SK-N-SH (cell line): ENCODE measurements at regions not wholly inside any gene's neighbourhood (a gene's known extent, or its start where the extent isn't known, plus 50 kb on each side); places are given as distances from the start of the nearest gene placed in this dataset.

Experiments
- CTCF ChIA-PET: fragments of 300-600, 350-600 bp; formaldehyde crosslinking; extraction: SDS; loops from one replicate; lab custom pipeline; 2021; lab: Yijun Ruan, JAX
- POLR2A ChIA-PET: fragments of 350-600 bp; sonication (Branson Sonifier 250); formaldehyde crosslinking; extraction: SDS; loops from one replicate; lab custom pipeline; 2020; ENCODE audit warnings: antibody characterized with exemption, inconsistent platforms; lab: Yijun Ruan, JAX
- DNase-seq: peaks from one replicate; pipeline ENCODE4 v3.0.0; 2012
- H2AFZ ChIP-seq: fragments of 200-600 bp; sonication (generic); 2 replicates; pipeline ENCODE4 v1.8.1; 2016; ENCODE audit warnings: antibody characterized with exemption, mild to moderate bottlenecking, low read depth
- H3F3A ChIP-seq: fragments of 200-600 bp; sonication (generic); replicated peaks from 2 replicates; pipeline ENCODE3; 2016; ENCODE audit warnings: antibody characterized with exemption, mild to moderate bottlenecking; ENCODE audit not compliant: insufficient read depth
- H3K27ac ChIP-seq, 2 experiments: fragments of 200-500 bp in 1 of 2; fragments of 200-600 bp in 1 of 2; sonication (Bioruptor generic) in 1 of 2; sonication (generic), shearing (Covaris generic) in 1 of 2; 2 replicates each; pipeline versions ENCODE4 v1.5.1 to v1.6.1; 2014 to 2016; ENCODE audit warnings: low read depth in 2 of 2, inconsistent platforms in 1 of 2, low read length in 1 of 2, mild to moderate bottlenecking in 1 of 2, mixed read lengths in 1 of 2
- H3K27me3 ChIP-seq: fragments of 200-600 bp; sonication (generic), shearing (Covaris generic); 2 replicates; pipeline ENCODE4 v1.6.1; 2016; ENCODE audit warnings: mixed run types; ENCODE audit not compliant: insufficient read depth
- H3K36me3 ChIP-seq, 2 experiments: fragments of 200-500 bp in 1 of 2; fragments of 200-600 bp in 1 of 2; sonication (Bioruptor generic) in 1 of 2; sonication (generic) in 1 of 2; replicated peaks in 1 of 2; 2 replicates each; pipeline versions ENCODE3 to v1.5.1; 2014 to 2016; ENCODE audit warnings: low read length in 1 of 2, mild to moderate bottlenecking in 1 of 2; ENCODE audit not compliant: insufficient read depth in 2 of 2, control insufficient read depth in 1 of 2
- H3K4me1 ChIP-seq, 2 experiments: fragments of 200-500 bp in 1 of 2; fragments of 200-600 bp in 1 of 2; sonication (Bioruptor generic) in 1 of 2; sonication (generic), shearing (Covaris generic) in 1 of 2; 2 replicates each; pipeline versions ENCODE4 v1.5.1 to v1.6.1; 2014 to 2016; ENCODE audit warnings: low read depth in 1 of 2, low read length in 1 of 2, mixed run types in 1 of 2; ENCODE audit not compliant: insufficient read depth in 2 of 2, control insufficient read depth in 1 of 2
- H3K4me2 ChIP-seq: fragments of 200-600 bp; sonication (generic), shearing (Covaris generic); 2 replicates; pipeline ENCODE4 v1.6.1; 2017; ENCODE audit warnings: mixed run types
- H3K4me3 ChIP-seq, 2 experiments: fragments of 200-500 bp in 1 of 2; fragments of 200-600 bp in 1 of 2; sonication (Bioruptor generic) in 1 of 2; sonication (generic), shearing (Covaris generic) in 1 of 2; 2 replicates each; pipeline versions ENCODE4 v1.5.1 to v1.8.1; 2014 to 2016; ENCODE audit warnings: low read depth in 2 of 2, inconsistent platforms in 1 of 2, low read length in 1 of 2, mild to moderate bottlenecking in 1 of 2, mixed read lengths in 1 of 2, moderate library complexity in 1 of 2
- H3K79me2 ChIP-seq: fragments of 200-600 bp; sonication (generic); 2 replicates; pipeline ENCODE4 v1.8.1; 2017; ENCODE audit warnings: mild to moderate bottlenecking; ENCODE audit not compliant: insufficient read depth
- H3K9ac ChIP-seq: fragments of 200-600 bp; sonication (generic); 2 replicates; pipeline ENCODE4 v1.6.1; 2017; ENCODE audit warnings: mixed run types
- H3K9me2 ChIP-seq: fragments of 200-600 bp; sonication (generic); 2 replicates; pipeline ENCODE4 v1.6.1; 2017; ENCODE audit warnings: mixed run types
- H3K9me3 ChIP-seq: fragments of 200-600 bp; sonication (generic); 2 replicates; pipeline ENCODE4 v1.6.1; 2017; ENCODE audit warnings: mixed run types, mild to moderate bottlenecking, moderate library complexity
- H4K20me1 ChIP-seq: fragments of 200-600 bp; sonication (generic); 2 replicates; pipeline ENCODE4 v1.6.1; 2017; ENCODE audit warnings: mild to moderate bottlenecking, mixed run types; ENCODE audit not compliant: insufficient read depth
- ELF1 ChIP-seq: IDR thresholded peaks from 2 replicates; pipeline ENCODE4 v1.4.0; 2012
- EZH2phosphoT487 ChIP-seq: fragments of 200-600 bp; sonication (generic); IDR thresholded peaks from 2 replicates; pipeline ENCODE4 v1.6.1; 2017; ENCODE audit warnings: low read depth, mixed run types, mild to moderate bottlenecking, antibody characterized with exemption, moderate library complexity, borderline replicate concordance
- FOSL2 ChIP-seq: IDR thresholded peaks from 2 replicates; pipeline ENCODE4 v1.4.0; 2012; ENCODE audit warnings: low read depth, mild to moderate bottlenecking, moderate library complexity, borderline replicate concordance
- FOXJ3 ChIP-seq: sonication (generic); formaldehyde crosslinking; IDR thresholded peaks from 2 replicates; pipeline ENCODE4 v1.5.1; 2020; ENCODE audit warnings: mild to moderate bottlenecking, missing genetic modification reagents
- GABPA ChIP-seq: IDR thresholded peaks from 2 replicates; pipeline ENCODE4 v1.4.0; 2012; ENCODE audit warnings: low read depth, mild to moderate bottlenecking
- GATA2 ChIP-seq: sonication (generic); formaldehyde crosslinking; IDR thresholded peaks from 2 replicates; pipeline ENCODE4 v1.5.0; 2020; ENCODE audit warnings: mild to moderate bottlenecking, missing genetic modification reagents
- JUND ChIP-seq: IDR thresholded peaks from 2 replicates; pipeline ENCODE4 v1.4.0; 2012
- MEF2A ChIP-seq: IDR thresholded peaks from 2 replicates; pipeline ENCODE4 v1.4.0; 2012; ENCODE audit warnings: low read depth, borderline replicate concordance
- MXI1 ChIP-seq: IDR thresholded peaks from 2 replicates; pipeline ENCODE4 v1.6.1; 2012; ENCODE audit warnings: mild to moderate bottlenecking, low read depth, low read length, improper control_type of control experiment
- NRF1 ChIP-seq: IDR thresholded peaks from 2 replicates; pipeline ENCODE4 v1.6.1; 2012; ENCODE audit warnings: low read depth, mild to moderate bottlenecking, low read length
- POLR2AphosphoS5 ChIP-seq: IDR thresholded peaks from 2 replicates; pipeline ENCODE4 v1.6.1; 2012; ENCODE audit warnings: low read depth, low read length
- RAD21 ChIP-seq: IDR thresholded peaks from 2 replicates; pipeline ENCODE4 v1.6.1; 2012; ENCODE audit warnings: mild to moderate bottlenecking, low read length
- REST ChIP-seq: IDR thresholded peaks from 2 replicates; pipeline ENCODE4 v1.6.1; 2012; ENCODE audit warnings: mild to moderate bottlenecking, low read depth, low read length, moderate library complexity
- RXRA ChIP-seq: IDR thresholded peaks from 2 replicates; pipeline ENCODE4 v1.4.0; 2012; ENCODE audit warnings: low read depth, mild to moderate bottlenecking, borderline replicate concordance
- TAF1 ChIP-seq: IDR thresholded peaks from 2 replicates; pipeline ENCODE4 v1.6.1; 2012; ENCODE audit warnings: low read depth, mild to moderate bottlenecking, low read length, moderate library complexity, borderline replicate concordance
- TCF12 ChIP-seq: IDR thresholded peaks from 2 replicates; pipeline ENCODE4 v1.4.0; 2012
- TEAD4 ChIP-seq: IDR thresholded peaks from 2 replicates; pipeline ENCODE4 v1.4.0; 2012; ENCODE audit warnings: mild to moderate bottlenecking, borderline replicate concordance; ENCODE audit not compliant: insufficient read depth
- USF2 ChIP-seq: fragments of 150-350 bp; IDR thresholded peaks from 2 replicates; pipeline ENCODE4 v1.6.1; 2017; ENCODE audit warnings: antibody characterized with exemption, low read length, low read depth, borderline replicate concordance
- YY1 ChIP-seq: IDR thresholded peaks from 2 replicates; pipeline ENCODE4 v1.4.0; 2012; ENCODE audit warnings: low read depth, mild to moderate bottlenecking
- WGBS: methylation state at CpG from one replicate; pipeline ENCODE4 v1.1.6; 2017; ENCODE audit warnings: low lambda C conversion rate; 5-methylcytosine and 5-hydroxymethylcytosine counted together
- TF ChIP-seq, protein P1 (sequence below): fragments of 200-600 bp; sonication (generic); IDR thresholded peaks from 2 replicates; pipeline ENCODE4 v1.6.1; 2017; ENCODE audit warnings: antibody characterized with exemption, mild to moderate bottlenecking, moderate library complexity

DNA sequence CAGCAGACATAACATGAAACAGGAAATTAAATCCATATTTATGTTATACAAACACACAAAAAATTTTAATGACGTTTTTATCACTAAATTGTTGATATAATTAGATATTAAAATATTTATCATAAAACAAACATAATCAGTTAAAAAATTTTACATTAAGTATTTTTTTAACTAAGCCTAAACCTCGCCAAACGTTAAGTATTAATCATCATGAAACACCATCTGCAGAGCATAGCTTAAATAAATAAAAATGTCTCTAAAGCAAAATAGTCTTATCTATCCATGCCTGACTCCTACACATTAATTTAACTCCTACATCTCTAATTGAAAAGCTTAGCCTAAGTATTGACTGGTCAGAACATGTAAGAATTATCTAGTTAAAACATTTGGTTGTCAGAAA lies 271.6 kb upstream of the RND3 start:
- H3K4me2 ChIP-seq = no peak overlapping the region
- peak overlapping the region in 1 of 2 experiments; percentile 40; a peak in 2 of 4 replicates for H3K27ac ChIP-seq
- H3K27me3 ChIP-seq = no peaks in the 10 kb centered on the region
- no peak overlapping the region for H2AFZ ChIP-seq
- DNase-seq = no peak
- H3F3A ChIP-seq = peaks cover 3% of the 10 kb centered on the region
- CTCF ChIA-PET = interaction anchor here (1.2 kb wide), 1 partner anchor 10 kb away, joined by 3 read pairs; no protein-coding TSS in a partner anchor
- no peaks in the 10 kb centered on the region; a peak in 1 of 4 replicates for H3K4me1 ChIP-seq
- 38% methylated on average over 3 of the region's 3 CpGs for WGBS
- no peaks in the 10 kb centered on the region for H3K9me3 ChIP-seq
- H3K9me2 ChIP-seq = 0 out of 2 replicates have a peak, but pooled peaks cover 1% of the 10 kb centered on the region
- no peaks in the 10 kb centered on the region for H4K20me1 ChIP-seq
- TF ChIP-seq TEAD4 = no peak
- no peak for TF ChIP-seq GATA2 (CRISPR knock-in tag)
- no peak for TF ChIP-seq MXI1
- TF ChIP-seq, protein P1, sequence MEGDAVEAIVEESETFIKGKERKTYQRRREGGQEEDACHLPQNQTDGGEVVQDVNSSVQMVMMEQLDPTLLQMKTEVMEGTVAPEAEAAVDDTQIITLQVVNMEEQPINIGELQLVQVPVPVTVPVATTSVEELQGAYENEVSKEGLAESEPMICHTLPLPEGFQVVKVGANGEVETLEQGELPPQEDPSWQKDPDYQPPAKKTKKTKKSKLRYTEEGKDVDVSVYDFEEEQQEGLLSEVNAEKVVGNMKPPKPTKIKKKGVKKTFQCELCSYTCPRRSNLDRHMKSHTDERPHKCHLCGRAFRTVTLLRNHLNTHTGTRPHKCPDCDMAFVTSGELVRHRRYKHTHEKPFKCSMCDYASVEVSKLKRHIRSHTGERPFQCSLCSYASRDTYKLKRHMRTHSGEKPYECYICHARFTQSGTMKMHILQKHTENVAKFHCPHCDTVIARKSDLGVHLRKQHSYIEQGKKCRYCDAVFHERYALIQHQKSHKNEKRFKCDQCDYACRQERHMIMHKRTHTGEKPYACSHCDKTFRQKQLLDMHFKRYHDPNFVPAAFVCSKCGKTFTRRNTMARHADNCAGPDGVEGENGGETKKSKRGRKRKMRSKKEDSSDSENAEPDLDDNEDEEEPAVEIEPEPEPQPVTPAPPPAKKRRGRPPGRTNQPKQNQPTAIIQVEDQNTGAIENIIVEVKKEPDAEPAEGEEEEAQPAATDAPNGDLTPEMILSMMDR = no peak
- no peak for TF ChIP-seq NRF1
- no peak for TF ChIP-seq USF2
- no peak for TF ChIP-seq EZH2phosphoT487
- TF ChIP-seq REST = no peak
- no peak for TF ChIP-seq RXRA
- no peak for TF ChIP-seq YY1
- TF ChIP-seq POLR2AphosphoS5 = no peak
- no peak for TF ChIP-seq FOSL2
- TF ChIP-seq TCF12 = no peak
- TF ChIP-seq MEF2A = no peak
- TF ChIP-seq FOXJ3 (CRISPR knock-in tag) = no peak
- TF ChIP-seq ELF1 = no peak
- no peak for TF ChIP-seq TAF1
- TF ChIP-seq RAD21 = no peak
- no peak for TF ChIP-seq GABPA
- TF ChIP-seq JUND = no peak
- TF ChIP-seq, all 33 proteins: peak for 0
- POLR2A ChIA-PET = no interaction called here
- no peak overlapping the region for H3K4me3 ChIP-seq
- no peak overlapping the region for H3K9ac ChIP-seq
- no peaks in the 10 kb centered on the region for H3K36me3 ChIP-seq
- no peaks in the 10 kb centered on the region for H3K79me2 ChIP-seq
